NCI-H2081 treated with DMSO at 0.1 percent for 48 hours (cell line): ENCODE measurements at regions not wholly inside any gene's neighbourhood (a gene's known extent, or its start where the extent isn't known, plus 50 kb on each side); places are given as distances from the start of the nearest gene placed in this dataset.
"Not testable (repeated sequence)": the region's sequence is repeated elsewhere in the genome, so short reads cannot be mapped to it uniquely, and the experiment has no call there.

Experiments
- DNase-seq: peaks from one replicate; lab custom pipeline; 2025; lab: John Stamatoyannopoulos, UW

GRCh38 chr3:153551536-153552285 lies 389.7 kb downstream of the RAP2B start:
- DNase-seq: no peak

GRCh38 chr3:153552887-153553604 lies 391.0 kb downstream of the RAP2B start:
- DNase-seq: no peak

GRCh38 chr3:153553605-153553945 lies 391.5 kb downstream of the RAP2B start:
- no peak for DNase-seq

GRCh38 chr3:153555919-153556318 lies 393.9 kb downstream of the RAP2B start:
- no peak for DNase-seq

- DNase-seq: not testable (repeated sequence)
Measured at GRCh38 chr3:153559366-153559765, 397.3 kb downstream of the RAP2B start.

- no peak for DNase-seq
Measured at GRCh38 chr3:153567011-153567410, 405.0 kb downstream of the RAP2B start.

- no peak for DNase-seq
Measured at GRCh38 chr3:153567556-153567955, 405.5 kb downstream of the RAP2B start.

GRCh38 chr3:153570481-153570880 lies 408.5 kb downstream of the RAP2B start:
- not testable (repeated sequence) for DNase-seq

GRCh38 chr3:153572165-153572564 lies 410.1 kb downstream of the RAP2B start:
- DNase-seq: no peak

GRCh38 chr3:153572654-153573053 lies 410.6 kb downstream of the RAP2B start:
- DNase-seq: no peak

GRCh38 chr3:153573481-153573880 lies 411.5 kb downstream of the RAP2B start:
- DNase-seq: no peak

GRCh38 chr3:153574445-153574844 lies 412.4 kb downstream of the RAP2B start:
- no peak for DNase-seq

GRCh38 chr3:153577059-153577736 lies 415.2 kb downstream of the RAP2B start:
- DNase-seq: no peak

- DNase-seq: no peak
Measured at GRCh38 chr3:153578046-153578445, 416.0 kb downstream of the RAP2B start.

GRCh38 chr3:153590051-153590450 lies 428.0 kb downstream of the RAP2B start:
- no peak for DNase-seq

- DNase-seq: no peak
Measured at GRCh38 chr3:153591561-153592245, 429.7 kb downstream of the RAP2B start.

- no peak for DNase-seq
Measured at GRCh38 chr3:153595186-153595815, 433.3 kb downstream of the RAP2B start.

GRCh38 chr3:153596401-153596800 lies 434.4 kb downstream of the RAP2B start:
- no peak for DNase-seq

- DNase-seq: no peak
Measured at GRCh38 chr3:153599685-153600084, 437.7 kb downstream of the RAP2B start.

- no peak for DNase-seq
Measured at GRCh38 chr3:153600896-153601295, 438.9 kb downstream of the RAP2B start.

GRCh38 chr3:153601374-153601853 lies 439.4 kb downstream of the RAP2B start:
- no peak for DNase-seq

GRCh38 chr3:153602801-153603200 lies 440.8 kb downstream of the RAP2B start:
- DNase-seq: no peak
